DND-41 (cell line): ENCODE measurements at regions not wholly inside any gene's neighbourhood (a gene's known extent, or its start where the extent isn't known, plus 50 kb on each side); places are given as distances from the start of the nearest gene placed in this dataset.

Experiments used
- ATAC-seq: fragments of 200-7000 bp; cut with Tn5 transposase; 3 replicates; pipeline ENCODE4 v1.9.1; 2021; ENCODE audit warnings: low read depth; ENCODE audit not compliant: insufficient read depth
- DNase-seq: peaks from one replicate; pipeline ENCODE4 v3.0.0-alpha.2; 2020
- H2AFZ ChIP-seq: 2 replicates; pipeline ENCODE4 v1.6.0; 2012; ENCODE audit warnings: low read depth, low read length
- H3K27ac ChIP-seq: 2 replicates; pipeline ENCODE4 v1.5.1; 2012; ENCODE audit warnings: low read length, inconsistent platforms
- H3K27me3 ChIP-seq: fragments of 200-600 bp; sonication (generic); 2 replicates; pipeline ENCODE4 v1.6.0; 2012; ENCODE audit warnings: low read length, mild to moderate bottlenecking, inconsistent platforms; ENCODE audit not compliant: insufficient read depth, poor library complexity
- H3K36me3 ChIP-seq: 2 replicates; pipeline ENCODE4 v1.5.1; 2012; ENCODE audit warnings: low read length, inconsistent platforms; ENCODE audit not compliant: insufficient read depth
- H3K4me1 ChIP-seq: 2 replicates; pipeline ENCODE4 v1.5.1; 2012; ENCODE audit warnings: mild to moderate bottlenecking, low read length; ENCODE audit not compliant: insufficient read depth
- H3K4me2 ChIP-seq: 2 replicates; pipeline ENCODE4 v1.6.0; 2012; ENCODE audit warnings: mild to moderate bottlenecking, moderate library complexity, low read length, inconsistent platforms; ENCODE audit not compliant: insufficient read depth
- H3K4me3 ChIP-seq, 2 experiments: fragments of 200-600 bp in 1 of 2; shearing (Covaris generic) in 1 of 2; 2 replicates each; pipeline ENCODE4 v1.5.1; 2012 to 2016; ENCODE audit warnings: inconsistent platforms in 2 of 2, low read length in 2 of 2, mild to moderate bottlenecking in 2 of 2, low read depth in 1 of 2, moderate library complexity in 1 of 2
- H3K79me2 ChIP-seq: 2 replicates; pipeline ENCODE4 v1.6.0; 2012; ENCODE audit warnings: low read length, inconsistent platforms; ENCODE audit not compliant: insufficient read depth
- H3K9ac ChIP-seq: 2 replicates; pipeline ENCODE4 v1.6.0; 2012; ENCODE audit warnings: low read depth, mild to moderate bottlenecking, inconsistent platforms, low read length, moderate library complexity
- H3K9me3 ChIP-seq: 2 replicates; pipeline ENCODE4 v1.5.1; 2012; ENCODE audit warnings: low read length, moderate library complexity, mild to moderate bottlenecking, inconsistent platforms; ENCODE audit not compliant: insufficient read depth, severe bottlenecking
- H4K20me1 ChIP-seq: 2 replicates; pipeline ENCODE4 v1.6.0; 2012; ENCODE audit warnings: low read length; ENCODE audit not compliant: insufficient read depth
- CTCF ChIP-seq: IDR thresholded peaks from 2 replicates; pipeline ENCODE4 v1.5.1; 2012; ENCODE audit warnings: borderline replicate concordance, low read length, moderate library complexity, mild to moderate bottlenecking; ENCODE audit not compliant: poor library complexity, severe bottlenecking; ENCODE audit errors: extremely low read depth
- EZH2 ChIP-seq: IDR thresholded peaks from 3 replicates; pipeline ENCODE4 v1.6.1; 2012; ENCODE audit warnings: borderline replicate concordance, low read depth, mild to moderate bottlenecking, moderate library complexity, low read length, inconsistent platforms; ENCODE audit not compliant: severe bottlenecking

- TF ChIP-seq EZH2 (no peak), CTCF (no peak)
- no peak for DNase-seq
These were observed 524.2 kb upstream of the EEF2KMT start for GRCh38 chr16:5621826-5622225.

GRCh38 chr16:5619304-5619703 lies 521.7 kb upstream of the EEF2KMT start:
- Histone ChIP-seq H3K27me3 (no peaks in the 10 kb centered on the region), H3K79me2 (no peaks in the 10 kb centered on the region), H3K9ac (no peak overlapping the region), H4K20me1 (no peaks in the 10 kb centered on the region), H3K4me3 (no peak overlapping the region), H3K27ac (no peak overlapping the region), H2AFZ (no peak overlapping the region), H3K4me1 (peaks cover 8% of the 10 kb centered on the region), H3K36me3 (no peaks in the 10 kb centered on the region), H3K9me3 (no peaks in the 10 kb centered on the region), H3K4me2 (no peak overlapping the region)
- no peak for DNase-seq
- no peak for ATAC-seq
- TF ChIP-seq CTCF (no peak), EZH2 (no peak)

More at GRCh38 chr16:5621826-5622225, 524.2 kb upstream of the EEF2KMT start:
- no peaks in the 10 kb centered on the region for H3K27me3 ChIP-seq
- H3K79me2 ChIP-seq, result no peaks in the 10 kb centered on the region
- no peaks in the 10 kb centered on the region for H4K20me1 ChIP-seq
- H2AFZ ChIP-seq, result no peak overlapping the region
- no peaks in the 10 kb centered on the region for H3K36me3 ChIP-seq
- no peak overlapping the region for H3K4me2 ChIP-seq
- no peaks in the 10 kb centered on the region for H3K9me3 ChIP-seq
- H3K9ac ChIP-seq, result no peak overlapping the region
- H3K4me1 ChIP-seq, result no peaks in the 10 kb centered on the region
- ATAC-seq, result no peak
- H3K4me3 ChIP-seq, result no peak overlapping the region
- H3K27ac ChIP-seq, result no peak overlapping the region

GRCh38 chr16:5616841-5617240 lies 519.2 kb upstream of the EEF2KMT start:
- Histone ChIP-seq H3K4me3 (no peak overlapping the region), H4K20me1 (no peaks in the 10 kb centered on the region), H2AFZ (no peak overlapping the region), H3K79me2 (no peaks in the 10 kb centered on the region), H3K27me3 (no peaks in the 10 kb centered on the region), H3K9ac (no peak overlapping the region), H3K27ac (no peak overlapping the region), H3K9me3 (no peaks in the 10 kb centered on the region), H3K4me2 (no peak overlapping the region), H3K4me1 (peaks cover 8% of the 10 kb centered on the region), H3K36me3 (no peaks in the 10 kb centered on the region)
- DNase-seq, result no peak
- no peak for TF ChIP-seq CTCF
- TF ChIP-seq EZH2, result no peak
- no peak for ATAC-seq
